EH (cell line): ENCODE measurements at regions not wholly inside any gene's neighbourhood (a gene's known extent, or its start where the extent isn't known, plus 50 kb on each side); places are given as distances from the start of the nearest gene placed in this dataset.

Experiments used
- DNase-seq: peaks from one replicate; pipeline ENCODE4 v3.0.0-alpha.2; 2015; ENCODE audit warnings: low read depth

DNA sequence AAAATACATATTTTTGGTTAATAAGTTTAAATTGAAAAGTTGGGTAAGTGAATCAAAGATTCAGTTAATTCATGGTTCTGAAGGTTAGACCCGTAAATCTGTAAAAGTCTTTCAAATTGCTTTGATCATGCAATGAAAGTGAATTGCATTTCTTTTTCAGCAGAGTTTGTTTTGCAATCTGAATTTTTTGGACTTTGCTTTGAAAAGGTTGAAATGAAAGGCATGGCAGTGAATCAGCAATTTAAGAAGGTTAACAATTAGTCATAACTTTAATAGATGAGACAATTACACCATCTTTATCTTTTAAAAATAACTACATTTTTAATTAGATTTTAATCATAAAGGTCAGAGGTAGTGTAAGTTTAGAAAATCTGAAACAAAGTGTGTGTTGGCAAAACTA lies 310.9 kb upstream of the KCNJ16 start:
- DNase-seq: peak; percentile 42

GRCh38 chr17:69769050-69769449 lies 306.0 kb upstream of the KCNJ16 start:
- no peak for DNase-seq

GRCh38 chr17:69773081-69773480 lies 301.9 kb upstream of the KCNJ16 start:
- peak; percentile 42 for DNase-seq

- peak; percentile 52 for DNase-seq
These were observed 295.4 kb upstream of the KCNJ16 start for GRCh38 chr17:69779378-69780214.

GRCh38 chr17:69783865-69784264 lies 291.2 kb upstream of the KCNJ16 start:
- DNase-seq: no peak

DNA sequence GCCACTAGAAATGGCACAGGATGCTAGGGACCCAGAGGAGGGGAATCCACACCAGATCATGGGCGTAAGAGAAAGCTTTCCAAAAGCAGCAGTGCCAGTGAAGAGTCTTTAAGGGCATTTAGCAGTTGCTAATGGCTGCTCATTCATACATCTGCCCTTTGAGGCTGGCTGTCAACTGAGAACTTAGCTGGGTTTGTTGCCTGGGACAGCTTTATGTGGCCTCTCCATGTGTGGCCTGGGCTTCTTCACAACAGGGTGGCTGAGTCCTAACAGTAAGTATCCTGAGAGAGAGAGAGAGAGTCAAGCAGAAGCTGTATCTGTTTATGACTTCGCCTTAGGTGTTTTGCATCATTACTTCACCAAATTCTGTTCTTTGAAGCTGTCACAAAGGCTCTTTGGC lies 286.1 kb upstream of the KCNJ16 start:
- DNase-seq: no peak

DNA sequence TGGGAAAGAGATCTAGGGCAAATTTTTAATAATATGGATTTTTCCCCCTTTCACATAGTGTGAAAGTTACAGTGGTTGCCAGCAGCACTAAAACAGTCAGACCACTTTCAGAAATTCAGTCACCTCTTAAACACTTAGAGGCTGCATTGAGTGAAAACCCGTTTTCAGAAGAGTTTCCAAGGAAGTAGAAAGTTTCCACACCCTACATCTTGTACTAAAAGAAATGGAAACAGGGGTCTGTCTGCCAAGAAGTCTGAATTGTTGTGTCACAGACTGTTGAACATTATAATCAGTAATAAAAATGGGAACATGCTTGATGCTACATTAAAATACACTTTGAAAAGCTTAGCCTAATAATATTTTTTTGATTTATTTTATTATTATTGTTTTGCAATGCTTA lies 278.9 kb upstream of the KCNJ16 start:
- DNase-seq: no peak

GRCh38 chr17:69800870-69801269 lies 274.2 kb upstream of the KCNJ16 start:
- no peak for DNase-seq

DNA sequence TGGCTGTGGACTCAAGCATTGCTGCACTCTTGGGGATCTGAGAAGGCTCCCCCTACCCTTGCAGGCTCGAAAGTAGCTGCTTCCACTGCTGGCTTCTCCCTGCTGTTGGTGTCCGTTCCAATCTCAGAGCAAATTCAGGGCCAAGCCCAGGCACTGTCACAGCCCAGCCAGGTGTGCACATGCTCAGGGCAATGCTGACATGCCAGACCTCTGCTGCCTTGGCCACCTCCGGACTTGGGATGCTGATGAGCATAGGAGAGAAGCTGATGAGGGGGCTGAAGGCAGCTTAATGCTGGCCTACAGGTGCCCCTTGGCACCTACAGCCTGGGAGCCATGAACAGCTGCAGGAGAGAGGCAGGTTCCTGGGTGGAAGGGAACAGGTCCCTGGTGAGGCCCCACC lies 273.7 kb upstream of the KCNJ16 start:
- DNase-seq: no peak

DNA sequence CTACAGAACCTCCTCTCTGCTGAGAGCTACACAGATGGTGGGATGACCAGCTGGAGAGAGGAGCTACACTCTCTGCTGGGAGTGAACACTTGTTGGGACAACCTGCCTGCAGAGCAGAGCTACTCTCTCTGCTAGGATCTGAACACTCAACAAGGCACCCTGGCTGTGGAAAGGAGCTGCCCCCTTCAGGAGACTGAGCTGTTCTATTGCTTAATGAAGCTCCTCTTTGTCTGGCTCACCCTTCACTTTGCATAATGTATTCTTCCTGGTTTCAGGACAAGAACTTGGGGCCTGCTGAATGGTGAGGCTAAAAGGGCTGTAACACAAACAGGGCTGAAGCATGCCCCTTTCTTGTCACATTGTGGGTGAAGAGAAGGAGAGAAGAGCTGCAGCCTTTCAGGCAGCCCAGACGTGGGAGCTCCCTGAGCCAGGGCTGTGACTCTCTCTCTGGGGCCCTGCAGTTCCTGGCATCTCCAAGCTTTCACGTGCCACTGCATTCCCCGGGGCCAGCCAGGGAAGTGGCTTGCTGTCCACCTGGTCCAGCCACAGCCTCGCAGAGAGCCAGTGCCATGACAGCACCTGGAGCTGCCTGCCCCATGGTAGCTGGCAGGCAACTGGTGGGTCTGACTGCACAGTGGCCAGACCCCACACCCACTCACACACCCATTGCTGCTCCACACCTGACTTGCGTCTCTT lies 272.8 kb upstream of the KCNJ16 start:
- DNase-seq: peak; percentile 20

DNA sequence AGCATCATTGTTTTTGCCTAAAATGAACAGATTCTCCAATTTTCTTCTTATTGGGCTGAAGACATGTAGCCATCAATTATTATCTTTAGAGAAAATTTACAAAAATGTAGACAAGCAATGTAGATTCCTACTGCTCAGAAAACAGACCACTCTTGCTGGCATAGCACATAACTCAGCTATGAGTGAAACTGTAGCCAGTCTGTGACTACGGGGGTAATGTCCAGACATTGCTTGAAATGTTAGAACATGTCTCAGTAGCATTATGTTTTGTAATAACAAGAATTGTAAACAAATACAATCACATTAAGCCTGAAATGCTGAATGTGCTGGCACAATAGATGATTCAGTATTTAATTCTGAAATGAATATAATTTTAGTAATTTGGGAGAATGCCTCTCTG lies 265.7 kb upstream of the KCNJ16 start:
- no peak for DNase-seq

DNA sequence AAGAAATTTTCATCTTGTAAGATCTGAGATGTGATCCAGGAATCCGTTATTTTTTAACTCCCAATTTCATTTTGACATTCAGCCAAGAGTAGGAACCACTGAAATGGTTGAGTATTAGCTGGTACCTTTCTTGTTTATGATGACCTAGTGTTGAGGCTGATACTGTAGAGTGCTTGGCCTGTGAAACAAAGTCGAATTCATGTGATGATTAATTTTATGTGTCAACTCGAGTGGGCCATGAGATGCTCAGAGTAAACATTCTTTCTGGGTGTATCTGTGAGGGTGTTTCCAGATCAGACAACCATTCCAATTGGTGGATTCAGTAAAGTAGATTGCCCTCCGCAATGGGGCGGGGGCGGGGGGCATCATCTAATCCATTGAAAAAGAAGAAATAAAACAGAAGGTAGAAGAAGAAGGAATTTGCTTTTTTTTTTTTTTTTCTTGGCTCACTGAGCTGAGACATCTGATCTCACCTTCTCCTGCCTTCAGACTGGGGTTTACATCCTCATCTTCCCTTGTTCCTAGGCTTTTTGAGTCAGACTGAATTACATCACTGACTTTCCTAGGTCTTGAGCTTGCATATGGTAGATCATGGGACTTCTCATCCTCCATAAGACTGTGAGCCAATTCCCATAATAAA lies 264.6 kb upstream of the KCNJ16 start:
- no peak for DNase-seq

- peak; percentile 8 for DNase-seq
These were observed 262.7 kb upstream of the KCNJ16 start for GRCh38 chr17:69812240-69812837.

DNA sequence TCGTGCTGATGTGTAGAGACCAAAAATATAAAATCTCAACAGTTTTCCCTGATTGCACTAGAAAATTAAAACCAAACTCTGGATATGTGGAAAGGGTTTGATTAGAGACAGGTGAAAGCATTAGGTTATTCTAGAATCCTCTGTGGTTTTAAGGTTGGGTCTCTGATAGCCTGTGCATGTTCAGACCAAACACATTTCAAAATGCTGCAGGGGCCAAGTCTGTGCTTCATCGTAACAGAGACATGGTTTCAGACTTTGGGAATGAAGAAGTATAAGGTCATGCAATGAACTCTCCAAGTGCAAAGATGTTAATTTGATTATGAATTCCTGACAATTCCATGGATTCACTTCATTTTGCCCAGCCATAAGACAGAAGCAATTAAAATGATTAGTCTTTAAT lies 261.0 kb upstream of the KCNJ16 start:
- DNase-seq: no peak

GRCh38 chr17:69815406-69815805 lies 259.6 kb upstream of the KCNJ16 start:
- no peak for DNase-seq

GRCh38 chr17:69818467-69818866 lies 256.6 kb upstream of the KCNJ16 start:
- DNase-seq: peak; percentile 5

GRCh38 chr17:69819316-69820087 lies 255.5 kb upstream of the KCNJ16 start:
- DNase-seq: peak; percentile 79

- DNase-seq: no peak
These were observed 254.1 kb upstream of the KCNJ16 start for GRCh38 chr17:69820876-69821473.

DNA sequence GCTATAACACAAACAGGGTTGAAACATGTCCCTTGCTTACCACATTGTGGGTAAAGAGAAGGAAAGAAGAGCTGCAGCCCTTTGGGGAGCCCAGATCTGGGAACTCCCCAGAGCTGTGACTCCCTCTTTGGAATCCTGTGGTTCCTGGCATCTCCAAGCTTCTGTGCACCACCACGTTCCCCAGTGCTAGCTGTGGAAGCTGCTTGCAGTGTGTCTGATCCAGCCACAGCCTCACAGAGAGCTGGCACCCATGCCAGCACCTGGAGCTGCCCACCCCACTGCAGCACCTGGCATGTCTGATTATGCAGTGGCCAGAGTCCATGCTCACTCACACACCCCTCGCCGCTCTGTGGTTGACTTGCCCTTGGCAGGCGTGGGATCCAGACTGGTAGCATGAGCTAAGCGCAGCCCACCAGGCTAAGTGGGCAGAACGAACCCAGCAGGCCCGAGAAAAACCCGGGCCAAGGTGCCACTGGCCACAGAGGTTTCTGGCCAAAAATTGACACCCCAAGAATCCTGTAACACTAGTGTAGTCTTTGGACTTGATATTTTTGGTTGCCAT lies 252.6 kb upstream of the KCNJ16 start:
- peak; percentile 7 for DNase-seq

DNA sequence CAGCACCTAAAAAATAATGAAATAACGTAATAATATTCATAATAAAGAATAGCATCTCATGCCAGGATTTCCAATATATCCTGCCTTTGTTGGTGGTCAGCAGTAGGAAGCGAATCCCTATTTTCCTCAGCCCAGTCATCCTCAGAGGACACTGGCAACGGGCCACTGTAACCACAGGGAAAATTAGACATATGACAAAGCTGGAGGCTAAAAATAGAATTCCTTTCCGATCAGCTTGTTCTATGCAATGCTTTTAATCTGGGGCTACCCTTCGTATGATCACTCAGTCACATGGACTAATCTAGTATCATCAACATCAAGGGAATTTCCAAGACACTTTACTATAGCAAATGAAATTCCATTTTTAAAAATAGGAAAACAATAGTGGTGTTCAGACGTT lies 246.9 kb upstream of the KCNJ16 start:
- peak; percentile 63 for DNase-seq

DNA sequence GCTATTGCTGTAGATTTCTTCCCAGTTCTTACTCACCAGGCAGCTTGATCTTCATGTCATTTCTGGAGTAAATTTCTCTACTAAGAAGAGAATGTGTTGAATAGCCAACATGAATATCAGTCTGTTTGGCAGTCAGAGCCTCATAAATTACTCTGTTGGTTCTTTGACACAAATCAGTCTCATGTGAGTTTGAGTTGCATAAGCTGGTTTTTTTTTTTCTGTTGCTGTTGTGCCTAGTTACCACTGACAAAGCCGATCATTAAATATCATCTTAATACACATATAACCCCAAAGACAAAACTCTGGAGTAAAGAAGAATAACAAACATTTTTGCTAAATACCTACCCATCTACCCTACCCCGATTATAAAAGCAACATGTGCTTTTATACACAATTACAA lies 240.5 kb upstream of the KCNJ16 start:
- DNase-seq: no peak
